ENCODE measurements at regions not wholly inside any gene's neighbourhood (a gene's known extent, or its start where the extent isn't known, plus 50 kb on each side); places are given as distances from the start of the nearest gene placed in this dataset.
A peak's percentile ranks its signal among the peaks of the same experiment; 100 is the strongest.
"Not testable (repeated sequence)": the region's sequence is repeated elsewhere in the genome, so short reads cannot be mapped to it uniquely, and the experiment has no call there.

- DNase-seq = no peak
Observed at GRCh38 chr5:2872676-2873075, 121.2 kb upstream of the IRX2 start.

GRCh38 chr5:2871282-2871681 lies 119.8 kb upstream of the IRX2 start:
- DNase-seq = no peak

DNA sequence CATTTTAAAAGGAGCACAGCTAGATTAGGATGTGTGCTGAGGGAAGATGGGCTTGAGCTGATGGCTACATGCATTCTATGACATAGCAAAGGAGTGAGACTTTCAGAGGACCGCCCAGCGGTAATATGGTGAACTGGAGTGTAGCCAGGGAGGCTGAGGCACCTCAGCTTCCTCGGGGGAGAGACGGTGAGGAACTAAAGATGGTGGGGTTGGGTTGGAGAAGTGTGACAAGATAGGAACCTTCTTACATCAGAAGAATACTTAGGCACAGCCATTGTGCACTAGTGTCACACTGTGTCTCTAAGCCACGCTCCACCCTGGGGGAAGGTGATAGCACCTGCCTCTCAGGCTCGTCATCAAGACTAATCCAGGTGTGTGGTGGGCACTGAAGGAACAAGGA lies 118.0 kb upstream of the IRX2 start:
- no peak for DNase-seq

DNA sequence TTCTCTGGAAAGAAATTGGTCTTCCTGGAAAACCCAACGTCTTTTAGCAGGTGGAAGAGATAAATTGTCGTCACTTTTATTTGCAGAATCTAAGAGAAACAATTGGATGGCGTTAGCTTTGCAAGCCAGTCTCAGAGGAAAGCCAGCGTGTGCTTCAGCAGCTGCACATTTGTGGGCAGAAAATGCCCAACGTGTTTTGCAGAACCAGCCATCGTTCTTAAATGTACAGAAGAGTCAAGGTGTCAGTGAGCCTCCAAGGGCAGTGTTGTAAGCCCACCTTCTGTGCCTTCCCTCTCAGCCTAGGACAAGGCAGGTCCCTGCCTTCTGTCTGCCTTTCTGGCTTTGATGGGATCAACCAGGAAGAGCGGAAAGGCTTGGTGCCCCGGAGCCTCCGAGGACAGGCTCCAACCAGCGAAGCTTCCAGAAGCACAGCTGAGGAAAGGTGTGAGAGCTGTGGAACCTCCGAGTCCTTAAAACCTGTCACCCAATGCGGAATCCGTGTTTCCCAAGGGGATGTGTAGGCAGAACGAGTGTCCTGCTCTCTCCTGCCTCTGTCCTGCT lies 116.0 kb upstream of the IRX2 start:
- no peak for DNase-seq

GRCh38 chr5:2866662-2867372 lies 115.3 kb upstream of the IRX2 start:
- no peak for DNase-seq

DNA sequence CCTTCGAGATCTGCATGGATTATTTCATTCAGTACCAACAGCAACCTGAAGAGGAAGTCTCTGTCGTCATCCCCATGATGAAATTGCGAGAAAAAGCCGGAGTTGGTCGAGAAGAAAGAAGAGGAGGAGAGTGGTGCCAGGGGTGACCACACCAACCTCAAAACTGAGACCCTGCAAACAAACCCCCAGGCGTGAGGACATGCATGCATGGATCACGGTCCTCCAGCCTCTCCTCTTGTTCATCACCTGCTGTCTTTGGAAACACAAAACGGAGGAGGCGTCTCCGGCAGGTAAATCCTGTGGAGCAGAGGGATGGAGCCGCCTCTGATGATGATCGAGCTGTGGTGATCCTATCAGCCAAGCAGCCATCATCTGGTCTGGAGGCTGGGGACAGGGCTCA lies 114.4 kb upstream of the IRX2 start:
- no peak for DNase-seq

DNA sequence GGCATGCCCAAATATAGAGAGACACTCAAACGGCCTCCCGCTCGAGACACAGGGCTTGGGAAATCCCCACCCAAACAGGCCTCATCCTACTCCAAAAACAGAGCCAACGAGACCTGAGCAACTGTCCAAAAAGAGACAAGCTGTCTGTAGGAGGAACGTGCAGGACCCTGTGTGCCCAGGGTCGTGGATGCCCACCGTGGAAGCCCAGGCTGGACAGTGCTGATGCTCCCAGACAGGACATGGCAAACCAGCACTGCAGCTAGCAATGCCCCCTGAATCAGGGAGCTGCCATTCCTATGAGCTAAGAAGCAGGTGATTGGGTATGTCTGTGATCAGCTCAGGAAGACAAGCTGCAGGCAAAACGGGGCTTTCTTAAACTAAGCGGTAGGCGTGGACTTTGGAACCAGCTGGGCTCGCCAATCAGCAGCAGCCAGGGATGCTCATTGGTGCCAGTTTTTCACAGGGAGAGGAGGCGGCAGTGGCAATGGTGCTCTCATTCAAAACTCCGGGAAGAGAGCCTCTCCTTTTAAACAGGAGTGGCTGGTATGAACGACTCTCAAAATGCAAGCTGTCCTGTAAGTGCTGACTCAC lies 113.1 kb upstream of the IRX2 start:
- DNase-seq = peak in 1 of 2 experiments; percentile 14

DNA sequence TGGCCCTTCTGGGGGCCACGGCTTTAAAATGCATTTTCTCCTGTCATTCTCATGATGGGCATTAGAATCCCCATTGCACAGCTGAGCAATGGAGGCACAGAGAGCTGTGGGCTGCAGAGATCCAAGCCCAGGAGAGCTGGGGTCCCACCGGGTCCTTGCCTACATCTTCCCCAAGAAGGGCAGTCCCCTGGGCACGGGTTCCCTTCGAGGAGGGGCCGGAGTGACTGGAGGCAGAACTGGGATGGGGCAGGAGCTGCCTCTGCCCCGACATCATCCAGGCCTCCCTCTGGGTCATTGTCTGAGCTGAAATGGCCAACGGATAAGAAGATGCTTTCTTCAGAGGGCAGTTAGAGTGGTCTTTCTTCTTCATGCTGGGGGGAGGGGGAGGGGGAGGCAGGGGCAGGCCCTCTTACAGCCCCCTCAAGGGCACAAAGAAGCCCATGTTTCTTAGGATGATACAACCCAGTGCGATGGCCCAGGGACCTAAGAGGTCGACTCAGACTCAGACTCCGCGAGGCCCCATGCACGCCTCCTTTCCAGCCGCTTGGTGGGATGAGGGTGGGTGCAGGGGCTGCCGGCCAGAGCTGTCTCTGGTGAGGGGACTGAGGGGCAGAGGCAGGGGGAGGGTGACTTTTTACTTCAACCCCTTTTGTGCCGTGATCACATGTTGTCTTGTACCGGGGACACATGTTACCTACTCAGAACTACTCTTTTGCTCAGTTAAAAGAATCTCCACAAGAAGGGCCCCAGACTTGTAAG lies 112.4 kb upstream of the IRX2 start:
- no peak for DNase-seq

GRCh38 chr5:2863133-2863532 lies 111.7 kb upstream of the IRX2 start:
- DNase-seq = no peak

GRCh38 chr5:2862176-2862575 lies 110.7 kb upstream of the IRX2 start:
- DNase-seq = not testable (repeated sequence)

DNA sequence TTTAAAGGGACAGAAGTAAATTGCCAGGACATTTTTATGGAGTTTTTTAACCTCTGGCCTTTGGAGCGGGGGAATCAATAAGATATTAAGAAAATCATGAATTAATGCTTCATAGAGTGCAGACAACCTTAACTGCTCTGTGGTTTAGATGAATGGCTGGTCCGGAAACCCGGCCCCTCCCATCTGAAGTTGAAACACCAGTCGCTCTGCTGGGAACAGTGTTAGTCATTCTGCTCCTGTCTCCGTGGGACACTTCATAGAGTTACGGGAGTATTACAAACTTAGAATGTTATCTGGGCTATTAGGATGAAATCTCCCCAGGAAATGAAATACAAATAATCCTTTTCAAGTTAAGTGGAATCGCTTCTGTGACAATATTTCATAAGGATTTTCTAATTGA lies 110.1 kb upstream of the IRX2 start:
- DNase-seq = no peak

- DNase-seq = no peak
Observed at GRCh38 chr5:2860101-2860500, 108.6 kb upstream of the IRX2 start.

DNA sequence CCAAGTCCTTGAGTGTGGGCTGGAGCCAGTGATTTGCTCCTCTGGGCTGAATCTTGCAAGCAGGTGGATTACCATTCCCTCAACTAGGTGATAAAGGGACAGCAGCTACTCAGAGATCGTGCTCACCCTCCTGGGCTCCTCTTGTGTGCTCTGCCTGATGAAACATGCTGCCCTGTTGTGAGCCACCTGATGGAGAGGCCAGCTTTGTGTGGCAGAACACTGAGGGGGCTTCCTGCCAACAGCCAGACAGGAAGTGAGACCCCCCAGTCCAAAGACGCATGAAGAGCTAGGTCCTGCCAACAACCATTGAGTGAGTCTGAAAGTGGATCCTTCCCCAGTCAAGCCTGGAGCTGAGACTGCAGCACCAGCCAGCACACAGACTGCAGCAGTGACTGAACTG lies 106.4 kb upstream of the IRX2 start:
- DNase-seq = no peak

DNA sequence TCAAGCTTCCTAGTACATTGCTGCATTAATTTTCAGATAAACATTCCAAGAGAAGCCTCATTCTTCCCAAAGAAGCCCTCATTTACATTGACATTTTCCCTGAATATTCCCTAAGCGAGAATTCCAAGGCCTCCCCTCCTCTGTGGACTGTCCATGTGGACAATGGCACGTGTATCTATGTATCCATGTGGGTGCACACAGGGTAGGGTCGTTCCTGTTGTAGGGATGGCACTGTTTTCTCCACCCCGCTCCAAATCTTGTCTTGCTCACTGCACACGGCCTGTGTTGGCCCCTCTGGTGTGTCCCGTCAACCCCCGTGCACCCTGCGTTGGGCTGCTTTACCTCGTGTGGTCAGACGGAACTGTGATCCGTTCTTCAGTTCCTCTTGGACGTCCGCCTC lies 104.7 kb upstream of the IRX2 start:
- DNase-seq = no peak

- no peak for DNase-seq
Observed at GRCh38 chr5:2852446-2852845, 101.0 kb upstream of the IRX2 start.

- DNase-seq = no peak
Observed at GRCh38 chr5:2851895-2852294, 100.4 kb upstream of the IRX2 start.

DNA sequence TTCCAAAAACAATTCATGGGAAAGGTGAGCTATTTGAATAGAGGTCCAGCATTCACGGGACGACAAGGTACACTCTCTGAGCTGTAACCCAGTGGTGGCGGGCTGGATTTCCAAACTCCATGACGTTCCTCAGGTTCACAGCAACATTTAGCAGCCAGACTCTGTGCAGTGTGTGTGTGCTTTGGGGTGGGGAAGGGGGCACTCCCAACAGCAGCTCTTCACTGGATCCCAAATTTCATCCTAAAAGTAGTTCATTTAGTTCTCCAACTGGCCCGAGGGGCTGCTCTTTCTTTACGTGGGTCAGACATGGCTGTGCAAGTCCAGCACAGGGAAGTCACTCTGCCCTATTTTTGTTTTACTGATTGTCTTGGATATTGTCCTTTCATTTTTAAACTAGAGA lies 98.0 kb upstream of the IRX2 start:
- DNase-seq = no peak

GRCh38 chr5:2848619-2849018 lies 97.1 kb upstream of the IRX2 start:
- DNase-seq = peak in 1 of 2 experiments; percentile 50

GRCh38 chr5:2847608-2848007 lies 96.1 kb upstream of the IRX2 start:
- DNase-seq = no peak

- no peak for DNase-seq
Observed at GRCh38 chr5:2841208-2841607, 89.7 kb upstream of the IRX2 start.

- no peak for DNase-seq
Observed at GRCh38 chr5:2840372-2840915, 89.0 kb upstream of the IRX2 start.

- DNase-seq = no peak
Observed at GRCh38 chr5:2836133-2836532, 84.7 kb upstream of the IRX2 start.

DNA sequence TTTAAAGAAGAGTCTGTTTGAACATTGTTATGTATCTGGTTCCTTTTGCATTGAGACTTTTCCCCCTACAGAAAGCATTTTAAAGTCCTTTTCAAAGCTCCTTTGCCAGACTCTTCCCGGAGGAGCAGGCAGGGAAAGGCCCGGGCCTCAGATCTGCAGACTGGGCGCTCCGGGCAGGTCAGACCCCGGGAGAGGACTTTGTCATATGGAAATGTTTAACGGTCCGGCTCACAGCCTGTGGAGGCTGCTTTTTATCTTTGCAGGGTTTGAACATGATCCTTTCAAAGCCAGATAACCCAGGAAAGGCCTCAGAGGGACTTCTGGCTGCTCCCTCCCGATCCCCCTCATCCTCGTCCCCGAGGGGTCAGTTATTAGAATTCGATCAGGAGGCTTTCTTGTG lies 82.1 kb upstream of the IRX2 start:
- DNase-seq = no peak

- no peak for DNase-seq
Observed at GRCh38 chr5:2832394-2832793, 80.9 kb upstream of the IRX2 start.

Measured in NCI-H524 (cell line).